GM19452 (cell line): ENCODE measurements at regions not wholly inside any gene's neighbourhood (a gene's known extent, or its start where the extent isn't known, plus 50 kb on each side); places are given as distances from the start of the nearest gene placed in this dataset.

Experiments used
- ATAC-seq: cut with Tn5 transposase; IDR thresholded peaks from one replicate; pipeline ENCODE4 v1.9.1; 2021; ENCODE audit not compliant: unreplicated experiment

DNA sequence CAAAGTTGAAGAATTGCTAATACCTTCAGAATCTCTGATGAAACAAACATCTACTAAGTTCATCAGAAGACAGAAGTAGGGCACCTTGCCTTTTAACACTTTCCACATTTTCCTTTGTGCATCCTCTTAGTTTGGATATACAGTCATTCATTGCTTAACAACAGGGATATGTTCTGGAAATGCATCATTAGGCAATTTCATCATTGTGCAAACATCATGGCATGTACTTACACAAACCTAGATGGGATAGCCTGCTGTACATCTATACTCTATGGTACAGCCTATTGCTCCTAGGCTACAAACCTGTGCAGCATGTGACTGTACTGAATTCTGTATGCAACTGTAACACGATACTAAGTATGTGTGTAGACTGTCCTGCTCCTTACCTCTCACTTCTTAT lies 169.8 kb downstream of the SUCLA2 start:
- ATAC-seq: no peak

DNA sequence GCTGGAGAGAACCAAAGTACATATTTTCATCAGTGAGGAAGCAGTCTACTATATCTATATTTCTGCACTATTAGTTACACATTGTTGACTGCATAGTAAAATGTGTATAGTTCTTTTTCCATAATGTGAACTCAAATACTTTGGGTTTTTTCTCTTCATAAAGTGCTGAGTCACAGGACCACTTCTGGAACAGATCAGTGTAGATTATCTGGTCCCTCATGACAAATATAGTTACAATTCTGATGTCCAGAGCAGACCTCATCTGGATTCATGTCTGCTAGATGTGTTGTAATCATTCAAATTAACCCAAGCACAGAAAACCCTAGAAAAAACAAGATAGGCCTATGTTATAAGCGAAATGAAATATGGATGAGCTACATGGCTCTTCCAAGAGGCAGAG lies 171.4 kb downstream of the SUCLA2 start:
- ATAC-seq: no peak

DNA sequence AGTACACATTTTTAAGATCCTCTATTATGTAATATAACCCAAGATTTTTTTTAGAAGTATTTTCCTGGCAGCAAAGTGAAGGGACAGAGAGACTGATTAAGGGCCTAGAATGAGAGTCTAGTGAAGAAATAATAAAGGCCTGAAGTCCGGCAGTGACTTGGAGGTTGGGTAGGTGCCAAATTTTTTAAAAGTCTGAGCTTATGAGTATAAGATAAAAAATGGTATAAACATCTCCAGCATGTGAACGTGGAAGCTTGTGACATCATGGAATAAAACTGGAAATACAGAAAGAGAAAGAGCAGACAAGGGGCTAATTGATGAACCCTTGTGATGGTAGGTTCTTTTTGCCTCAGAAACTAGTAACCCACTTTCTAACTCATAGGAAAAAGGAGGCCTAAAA lies 174.6 kb downstream of the SUCLA2 start:
- ATAC-seq: no peak

DNA sequence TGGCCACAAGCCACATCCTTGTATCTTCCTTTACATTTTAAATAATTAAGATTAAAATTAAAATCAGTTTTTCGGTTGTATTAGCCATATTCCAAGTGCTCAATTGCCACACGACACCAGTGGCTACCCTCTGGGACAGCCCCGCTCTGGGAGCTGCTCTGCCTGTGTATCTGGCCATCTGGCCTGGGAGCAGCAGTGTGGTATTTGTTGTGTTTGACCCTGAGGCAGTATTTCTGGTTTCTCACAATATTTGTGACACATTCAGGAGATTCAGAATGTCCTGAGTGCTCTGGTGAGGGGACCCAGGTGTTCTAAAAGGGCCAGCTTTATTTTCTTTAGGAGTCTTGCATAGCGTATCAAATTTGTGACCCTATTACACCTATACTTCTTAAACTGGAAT lies 179.0 kb downstream of the SUCLA2 start:
- no peak for ATAC-seq

DNA sequence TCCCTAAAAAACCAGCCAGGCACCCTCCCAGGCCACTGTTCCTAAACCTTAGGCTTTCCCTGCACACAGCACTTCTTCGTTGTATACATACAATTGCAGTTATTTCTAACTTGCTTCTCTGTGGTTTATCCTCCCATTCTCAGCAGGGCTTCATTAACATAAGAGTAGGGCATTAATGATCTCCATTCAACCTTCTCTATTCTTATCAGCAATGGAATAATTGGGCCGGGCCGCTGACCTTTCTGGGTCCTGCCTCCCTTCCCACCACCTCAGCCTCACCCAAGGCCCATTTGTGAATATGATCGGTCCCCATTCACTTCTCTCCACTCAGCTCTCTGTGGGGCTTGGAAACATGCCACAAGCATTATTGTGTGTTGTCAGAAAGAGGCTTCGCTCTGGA lies 184.2 kb downstream of the SUCLA2 start:
- no peak for ATAC-seq

DNA sequence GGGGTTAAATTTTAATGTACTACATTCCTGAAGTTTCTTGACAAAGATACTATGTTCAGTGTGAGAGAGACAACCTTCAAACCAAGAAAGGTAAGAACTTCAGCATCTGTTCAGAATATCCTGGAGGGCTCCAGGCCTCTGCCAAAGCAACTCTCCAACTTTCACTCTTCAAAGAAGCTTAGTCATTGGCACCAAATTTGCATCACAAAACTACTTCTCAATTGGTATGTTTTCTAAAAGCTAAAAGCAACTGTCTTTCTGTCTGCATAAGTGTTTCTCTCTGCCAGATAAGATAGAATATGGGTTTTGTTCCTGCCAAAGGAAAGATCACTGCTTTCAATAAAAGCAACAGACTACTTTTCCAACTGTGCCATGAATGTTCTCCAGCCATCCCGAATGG lies 187.4 kb downstream of the SUCLA2 start:
- ATAC-seq: no peak

DNA sequence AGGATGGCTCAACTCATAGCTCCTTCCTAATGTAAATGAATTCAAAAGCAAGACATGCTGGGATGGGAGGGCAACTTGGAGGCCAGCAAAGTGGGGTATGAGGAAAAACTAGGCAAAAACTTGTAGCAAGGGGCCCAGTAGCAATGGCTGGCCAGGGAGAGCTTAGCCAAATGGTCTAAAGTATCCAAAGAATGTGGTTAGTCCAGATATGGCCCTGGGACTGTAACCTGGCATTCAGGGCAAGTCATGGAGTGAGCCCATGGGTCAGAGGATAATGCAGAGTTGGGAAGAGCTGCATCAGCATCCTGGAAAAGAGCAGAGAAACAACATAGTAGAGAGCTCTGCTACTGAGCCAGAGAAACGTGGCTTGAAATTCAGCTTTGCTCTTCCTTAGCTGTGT lies 191.7 kb downstream of the SUCLA2 start:
- ATAC-seq: no peak

DNA sequence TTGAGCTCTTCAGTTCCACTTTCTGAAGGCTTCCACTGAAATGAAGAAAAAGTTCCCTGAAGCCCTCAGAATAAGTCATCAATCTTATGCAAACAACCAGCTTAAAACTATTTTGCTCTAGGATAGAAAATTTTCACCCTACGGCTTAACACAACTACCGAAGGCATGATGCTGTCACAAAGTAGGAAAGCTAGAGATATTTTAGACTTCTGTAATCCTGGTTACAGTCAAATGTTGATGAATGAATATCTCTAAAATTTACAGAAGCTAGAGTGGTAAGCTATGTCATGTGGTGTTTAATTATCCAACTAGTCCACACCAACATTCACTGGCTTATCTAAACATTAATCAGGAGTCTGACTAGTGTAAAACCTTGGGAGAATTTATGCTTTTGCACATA lies 197.9 kb downstream of the SUCLA2 start:
- no peak for ATAC-seq

DNA sequence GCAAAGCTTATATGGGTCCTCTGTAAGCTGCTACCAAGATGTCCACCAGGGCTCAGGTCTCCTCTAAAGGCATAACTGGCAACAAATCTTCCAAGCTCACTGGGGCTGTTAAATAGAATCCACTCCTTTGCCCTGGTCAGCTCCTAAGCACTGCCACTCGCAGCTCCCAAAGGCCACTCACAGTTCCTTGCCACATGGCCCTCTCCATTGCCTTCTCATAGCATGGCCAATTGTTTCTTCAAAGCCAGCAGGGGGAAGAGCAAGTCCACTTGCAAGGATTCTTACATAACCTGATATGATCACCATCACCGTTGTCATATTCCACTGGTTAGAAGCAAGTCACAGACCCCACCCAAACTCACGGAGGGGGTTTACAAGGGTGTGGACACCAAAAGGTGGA lies 199.5 kb downstream of the SUCLA2 start:
- no peak for ATAC-seq

DNA sequence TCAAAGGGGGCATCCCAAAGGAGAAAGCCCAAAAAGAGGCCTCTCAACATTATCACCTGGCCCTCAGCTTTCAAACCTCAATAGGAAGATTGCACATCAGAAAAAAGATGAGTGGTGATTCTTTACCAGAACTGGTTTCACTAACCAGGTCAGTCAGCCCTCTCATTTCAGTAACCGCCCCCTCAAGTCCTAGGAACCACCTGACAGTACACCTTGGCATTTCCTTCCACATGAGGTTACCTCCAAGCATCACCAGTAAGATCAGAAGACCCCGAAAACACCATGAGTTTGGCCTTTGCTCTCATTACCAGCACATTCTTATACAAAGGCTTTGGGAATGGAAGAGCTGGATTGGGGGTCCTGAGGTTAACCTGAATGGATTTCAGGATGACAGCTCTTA lies 200.5 kb downstream of the SUCLA2 start:
- ATAC-seq: no peak

DNA sequence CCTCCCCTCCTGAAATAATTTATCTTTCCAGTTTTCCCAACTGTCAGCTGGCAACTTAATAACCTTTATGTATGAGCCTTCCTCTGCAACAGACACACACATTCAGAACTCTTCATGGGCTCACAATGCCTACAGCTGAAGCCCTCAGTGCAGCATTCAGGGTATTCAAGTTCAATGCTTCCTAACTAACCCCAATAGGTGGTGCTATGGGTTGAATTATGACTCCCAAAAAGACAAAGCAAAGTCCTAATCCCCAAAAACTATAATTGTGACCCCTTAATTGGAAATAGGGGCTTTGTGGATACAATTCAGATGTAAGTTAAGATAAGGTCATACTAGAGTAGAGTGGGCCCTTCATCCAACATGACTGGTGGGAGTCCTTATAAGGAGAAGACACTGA lies 202.2 kb downstream of the SUCLA2 start:
- no peak for ATAC-seq

DNA sequence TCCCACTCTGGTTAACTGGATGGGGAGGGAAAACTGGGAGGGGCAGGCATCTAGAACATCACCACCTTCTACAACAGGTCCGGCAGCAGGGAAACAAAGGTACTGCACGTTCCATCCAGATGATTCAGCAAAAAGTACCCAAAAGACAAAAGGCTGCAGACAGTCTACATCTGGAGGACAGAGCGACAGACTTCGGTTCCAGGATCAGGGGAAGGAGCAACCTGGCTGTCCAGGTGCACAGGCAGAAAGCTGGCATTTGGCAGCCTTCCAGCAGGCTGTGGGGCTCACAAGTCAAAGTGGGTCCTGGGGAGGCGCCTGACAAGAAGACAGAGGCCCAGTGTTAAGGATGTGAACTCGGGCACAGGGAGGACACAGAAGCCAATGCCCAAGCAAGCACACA lies 202.9 kb downstream of the SUCLA2 start:
- no peak for ATAC-seq

DNA sequence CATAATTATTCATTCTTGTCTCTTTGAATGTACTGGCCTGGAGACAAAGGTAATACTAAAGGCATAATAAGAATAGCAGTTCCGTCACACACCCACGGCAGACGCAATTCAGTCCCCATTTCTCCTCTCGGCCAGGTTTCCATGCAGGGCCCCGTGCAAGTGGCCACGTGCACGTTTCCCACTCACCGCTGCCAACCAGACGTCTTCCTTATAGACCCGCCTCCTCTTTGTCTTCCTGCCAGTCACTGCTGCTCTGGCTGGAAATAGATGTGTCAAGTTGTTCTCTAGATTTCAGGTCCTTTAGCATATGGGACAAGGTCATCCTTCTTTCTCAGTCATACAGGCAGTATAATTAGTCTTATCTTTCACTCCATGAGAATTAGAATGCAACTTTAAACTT lies 204.3 kb downstream of the SUCLA2 start:
- ATAC-seq: no peak

DNA sequence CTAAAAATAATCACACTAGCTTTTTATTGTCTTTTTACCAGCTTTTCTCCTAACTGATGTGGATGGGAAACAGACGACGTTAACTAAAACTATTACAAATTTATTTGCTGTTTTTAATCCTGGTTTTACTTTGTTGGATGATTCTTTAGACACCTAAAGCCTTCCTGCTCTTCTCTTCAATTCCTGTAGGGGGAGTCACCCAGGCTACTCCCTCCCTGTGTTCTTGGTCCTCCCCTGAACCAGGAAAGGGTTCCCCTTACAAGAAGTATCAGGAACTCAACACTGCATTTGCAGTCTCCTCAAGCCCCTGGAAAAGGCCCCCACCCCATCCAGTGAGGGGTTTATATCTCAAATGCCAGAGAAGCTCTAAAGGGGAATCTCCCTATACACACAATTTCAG lies 206.1 kb downstream of the SUCLA2 start:
- ATAC-seq: no peak

DNA sequence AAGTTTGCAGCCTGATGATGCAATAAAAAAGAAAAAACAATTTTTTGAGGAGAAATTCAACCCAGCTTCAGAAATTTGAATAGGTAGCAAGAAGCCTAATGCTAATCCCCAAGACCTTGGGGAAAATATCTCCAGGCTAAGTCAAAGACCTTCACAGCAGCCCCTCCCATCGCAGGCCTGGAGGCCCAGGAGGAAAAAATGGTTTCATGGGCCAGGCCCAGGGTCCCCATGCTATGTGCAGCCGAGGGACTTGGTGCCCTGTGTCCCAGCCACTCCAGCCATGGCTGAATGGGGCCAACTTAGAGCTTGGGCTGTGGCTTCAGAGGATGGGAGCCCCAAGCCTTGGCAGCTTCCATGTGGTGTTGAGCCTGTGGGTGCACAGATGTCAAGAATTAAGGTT lies 210.3 kb downstream of the SUCLA2 start:
- ATAC-seq: no peak

DNA sequence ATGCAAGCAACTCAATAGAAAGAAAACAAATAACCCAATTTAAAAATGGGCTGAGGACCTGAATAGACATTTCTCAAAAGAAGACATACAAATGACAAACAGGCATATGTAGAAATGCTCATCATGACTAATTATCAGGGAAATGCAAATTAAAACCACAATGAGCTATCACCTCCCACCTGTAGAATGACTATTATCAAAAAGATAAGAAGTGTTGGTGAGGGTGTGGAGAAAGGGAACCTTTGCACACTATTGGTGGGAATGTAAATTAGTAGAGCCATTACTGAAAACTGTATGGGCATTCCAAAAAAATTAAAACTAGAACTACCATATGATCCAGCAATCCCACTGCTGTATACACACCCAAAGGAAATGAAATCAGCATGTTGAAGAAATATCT lies 212.2 kb downstream of the SUCLA2 start:
- ATAC-seq: no peak

DNA sequence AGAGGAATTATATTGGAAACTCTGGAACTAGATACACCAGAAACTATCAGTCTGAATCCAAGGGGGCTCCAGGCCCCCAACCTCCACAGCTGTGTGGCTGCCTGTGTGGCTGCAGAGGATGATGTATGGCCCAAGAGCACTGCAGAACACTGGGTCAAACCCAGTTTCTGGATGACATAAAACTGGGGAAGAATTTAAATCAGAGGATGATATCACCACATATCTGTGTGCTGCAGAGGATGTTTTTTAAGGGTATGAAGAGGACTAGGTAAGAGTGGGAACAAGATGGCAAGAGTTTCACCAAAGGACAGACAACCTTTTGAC lies 226.4 kb downstream of the SUCLA2 start:
- ATAC-seq: peak; percentile 19

DNA sequence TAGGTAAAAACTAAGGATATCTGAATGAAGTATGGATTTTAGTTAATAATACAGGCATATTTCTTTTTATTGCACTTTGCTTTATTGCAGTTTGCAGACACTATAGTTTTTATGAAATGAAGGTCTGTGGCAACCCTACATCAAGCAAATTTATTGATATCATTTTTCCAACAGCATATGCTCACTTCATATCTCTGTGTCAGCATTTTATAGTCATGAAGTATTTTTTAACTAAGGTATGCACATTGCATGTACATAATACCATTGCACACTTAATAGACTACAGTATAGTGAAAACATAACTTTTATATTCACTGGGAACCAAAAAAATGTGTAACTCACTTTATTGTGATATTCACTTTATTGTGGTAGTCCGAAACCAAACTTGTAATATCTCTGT lies 236.3 kb downstream of the SUCLA2 start:
- no peak for ATAC-seq

DNA sequence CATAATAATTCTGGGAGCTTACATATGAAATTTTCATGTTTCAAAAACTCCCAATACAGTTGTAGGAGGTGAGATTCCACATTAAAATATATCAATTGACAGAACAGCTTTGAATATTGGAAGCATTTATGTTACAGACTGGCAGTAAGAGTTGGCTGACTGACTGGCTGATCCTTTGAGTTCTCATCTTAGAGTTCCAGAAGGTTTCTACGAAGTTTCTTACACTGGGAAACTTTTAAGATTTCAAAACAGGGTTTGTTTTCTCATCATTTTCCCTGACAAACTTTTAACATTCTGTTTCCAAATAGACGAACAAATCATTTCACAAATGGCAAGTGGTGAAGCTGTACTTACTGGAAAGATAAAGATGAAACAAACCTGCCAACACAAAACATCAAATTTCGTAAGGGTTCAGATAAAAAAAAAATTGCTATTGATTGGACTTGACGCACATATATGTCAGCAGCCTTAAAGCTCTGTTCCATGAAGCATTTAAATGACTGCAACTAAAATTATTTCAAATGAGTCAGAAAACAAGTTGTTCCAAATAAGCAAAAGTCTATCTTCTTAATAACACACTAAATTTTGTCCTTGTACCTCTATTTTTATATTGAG lies 243.5 kb downstream of the SUCLA2 start:
- ATAC-seq: no peak

DNA sequence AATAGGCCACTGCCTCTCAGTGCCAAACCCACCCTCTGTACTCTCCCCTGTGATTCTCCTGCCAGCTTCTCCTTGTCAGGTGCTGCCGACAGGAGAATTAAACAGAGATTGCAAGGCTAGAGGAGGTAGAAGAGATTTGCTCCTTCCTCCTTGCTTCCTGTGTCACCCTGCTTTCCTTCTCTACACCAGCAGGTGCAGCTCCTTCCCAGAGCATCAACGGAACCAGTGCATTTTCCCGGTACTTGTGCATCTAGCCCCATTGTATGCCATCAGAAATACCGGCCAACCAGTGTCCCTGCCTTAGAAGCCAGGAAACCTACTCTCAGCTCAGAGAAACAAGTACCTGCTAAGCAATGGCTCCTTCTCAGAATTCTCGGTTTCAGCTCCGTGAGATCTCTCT lies 253.2 kb downstream of the SUCLA2 start:
- no peak for ATAC-seq

DNA sequence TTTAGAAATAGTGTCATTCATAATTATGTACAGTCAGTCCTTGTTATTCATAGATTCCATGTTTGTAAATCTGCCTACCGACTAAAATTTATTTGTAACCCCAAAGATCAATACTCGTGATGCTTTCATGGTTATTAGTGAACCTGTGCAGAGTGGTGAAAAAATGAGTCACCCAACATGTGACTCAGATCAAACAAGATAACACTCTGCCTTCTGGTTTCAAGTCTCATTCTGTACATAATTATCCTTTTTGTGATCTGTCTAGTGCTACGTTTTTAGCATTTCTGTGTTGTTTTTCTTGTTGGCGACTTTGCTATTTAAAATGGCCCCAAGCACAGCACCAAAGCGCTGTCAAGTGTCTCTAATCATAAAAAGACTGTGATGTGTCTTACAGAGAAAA lies 274.7 kb downstream of the SUCLA2 start:
- no peak for ATAC-seq

DNA sequence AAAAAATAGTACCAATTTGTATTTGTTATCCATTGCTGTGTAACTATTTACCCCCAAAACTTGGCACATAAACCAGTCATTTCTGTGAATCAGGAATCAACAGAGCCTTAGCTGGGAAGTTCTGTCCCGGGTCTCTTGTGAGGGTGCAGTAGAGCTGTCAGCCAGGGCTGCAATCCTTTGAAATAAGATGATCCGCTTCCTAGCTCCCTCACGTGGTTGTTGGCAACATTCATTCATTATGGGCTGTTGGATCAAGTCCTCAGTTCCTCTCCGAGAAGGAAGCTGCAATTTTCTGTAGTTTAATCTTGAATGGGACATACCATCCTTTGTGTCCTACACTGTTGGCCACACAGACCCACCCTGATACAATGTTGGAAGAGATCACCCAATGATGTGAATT lies 277.2 kb downstream of the SUCLA2 start:
- no peak for ATAC-seq

DNA sequence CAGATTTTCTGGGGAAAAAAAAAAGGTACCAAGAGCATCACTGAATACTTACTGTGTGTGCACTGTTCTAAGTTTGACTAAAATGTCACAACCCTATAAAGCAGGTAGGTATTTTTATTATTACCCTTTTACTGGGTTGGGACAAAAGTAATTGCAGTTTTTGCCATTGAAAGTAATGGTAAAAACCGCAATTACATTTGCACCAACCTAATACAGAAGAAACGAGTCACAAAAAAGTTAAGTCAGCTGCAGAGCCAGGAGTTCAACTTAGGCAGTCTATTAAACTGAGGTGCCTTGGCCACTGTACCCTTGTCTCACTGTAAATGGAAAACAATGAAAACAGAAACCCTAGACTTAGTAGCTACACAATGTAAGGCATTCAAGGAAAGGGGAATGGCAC lies 281.9 kb downstream of the SUCLA2 start:
- ATAC-seq: no peak

DNA sequence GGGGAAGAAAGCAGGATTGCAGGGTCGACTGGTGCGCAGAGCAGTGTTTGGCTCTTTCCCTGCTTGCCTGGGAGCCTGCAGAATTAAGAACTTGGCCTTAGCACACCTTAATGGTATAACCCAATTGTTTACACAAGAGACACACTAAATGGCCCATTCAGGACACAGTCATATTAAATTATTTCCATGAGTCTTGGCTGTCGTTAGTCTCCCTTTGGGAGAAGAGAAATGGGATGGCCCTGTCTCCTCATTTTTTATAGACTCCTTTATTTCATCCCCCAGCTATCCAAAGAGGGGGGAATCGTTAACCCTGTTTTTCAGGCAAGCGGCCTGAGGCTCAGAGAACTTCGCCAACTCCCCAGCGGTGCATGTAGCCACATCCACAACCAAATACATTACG lies 282.5 kb downstream of the SUCLA2 start:
- no peak for ATAC-seq
